LHCN-M2 (cell line): ENCODE measurements at regions not wholly inside any gene's neighbourhood (a gene's known extent, or its start where the extent isn't known, plus 50 kb on each side); places are given as distances from the start of the nearest gene placed in this dataset.
A peak's percentile ranks its signal among the peaks of the same experiment; 100 is the strongest.
"Not testable (repeated sequence)": the region's sequence is repeated elsewhere in the genome, so short reads cannot be mapped to it uniquely, and the experiment has no call there.

Source experiments
- DNase-seq: peaks from one replicate; pipeline ENCODE4 v3.0.0-alpha.2; 2012; ENCODE audit warnings: low read depth

- DNase-seq, result no peak
These were observed 139.8 kb upstream of the UBE2E3 start for GRCh38 chr2:180840641-180841040.

DNA sequence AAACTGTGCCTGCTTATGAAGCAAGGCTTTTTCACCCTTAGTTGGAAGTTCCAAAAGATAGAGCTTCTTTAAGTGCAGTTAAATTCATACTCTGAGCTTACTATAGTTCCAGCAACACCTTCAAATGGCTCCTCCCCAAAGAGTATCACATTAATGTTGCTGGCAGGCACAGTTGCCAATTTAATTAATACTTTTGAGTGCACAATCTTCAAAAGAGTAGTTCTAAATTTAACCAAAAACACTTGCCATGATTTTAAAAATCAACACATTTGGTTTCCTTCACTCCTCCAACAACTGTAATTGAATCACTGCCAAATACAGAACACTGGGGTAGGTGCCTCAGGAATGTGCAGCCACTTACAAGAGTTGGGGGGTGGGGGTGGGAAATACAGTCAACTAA, 150.6 kb upstream of the UBE2E3 start:
- DNase-seq, result no peak

DNA sequence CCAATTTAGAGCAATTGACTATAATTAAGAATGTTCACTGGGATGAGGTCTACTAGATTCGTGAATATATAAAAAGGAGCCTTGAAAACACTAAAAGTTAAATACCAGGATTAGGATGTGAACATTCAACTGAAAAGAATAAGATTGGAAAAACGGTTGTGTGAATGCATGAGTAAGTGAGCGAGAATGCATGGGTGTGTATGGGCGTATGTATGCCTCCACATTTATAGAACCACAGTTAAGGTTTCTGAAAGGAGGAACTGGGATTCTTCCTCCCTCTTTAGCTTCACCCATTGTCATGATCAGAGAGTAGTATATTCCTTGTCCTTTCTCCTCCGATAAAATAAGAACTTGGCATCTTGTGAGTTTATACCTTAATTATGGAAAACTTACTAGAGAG, 151.1 kb upstream of the UBE2E3 start:
- DNase-seq, result peak; percentile 19

DNA sequence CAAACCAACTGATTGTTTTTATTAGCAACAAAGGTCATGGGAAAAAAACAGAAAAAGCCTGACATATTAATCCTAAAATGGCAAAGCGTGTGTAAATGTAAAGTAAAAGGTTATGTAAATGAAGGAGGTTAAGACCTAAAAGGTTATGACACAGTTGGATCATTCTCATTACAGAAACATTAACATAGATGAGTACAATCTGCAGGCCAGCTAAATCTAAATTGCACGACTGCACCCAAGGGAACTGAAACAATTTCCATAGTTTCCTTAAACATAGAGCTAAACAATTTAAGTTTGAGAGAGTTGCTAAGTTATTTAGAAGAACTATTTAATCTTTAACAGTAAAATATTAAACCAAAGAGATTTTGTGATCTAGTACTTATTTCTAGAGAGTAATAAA, 151.6 kb upstream of the UBE2E3 start:
- no peak for DNase-seq

- peak; percentile 88 for DNase-seq
These were observed 156.8 kb upstream of the UBE2E3 start for GRCh38 chr2:180823546-180824141.

DNA sequence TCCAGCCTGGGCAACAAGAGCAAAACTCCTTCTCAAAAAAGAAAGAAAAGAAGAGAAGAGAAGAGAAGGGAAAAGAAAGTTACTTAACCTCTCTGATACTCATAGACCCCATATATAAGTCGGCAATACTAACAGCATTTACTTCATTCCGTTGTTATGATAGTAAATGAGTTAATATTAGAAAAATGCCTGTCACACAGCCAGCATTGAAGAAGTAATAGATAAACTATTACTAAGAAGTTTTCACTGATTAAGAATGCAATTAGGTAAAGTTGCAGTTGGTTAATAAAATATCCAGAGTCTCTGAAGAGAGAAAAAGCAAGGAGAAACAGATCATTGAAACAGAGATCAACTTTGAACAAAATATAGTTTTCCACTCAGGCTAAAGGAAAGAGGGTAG, 161.3 kb upstream of the UBE2E3 start:
- no peak for DNase-seq

DNA sequence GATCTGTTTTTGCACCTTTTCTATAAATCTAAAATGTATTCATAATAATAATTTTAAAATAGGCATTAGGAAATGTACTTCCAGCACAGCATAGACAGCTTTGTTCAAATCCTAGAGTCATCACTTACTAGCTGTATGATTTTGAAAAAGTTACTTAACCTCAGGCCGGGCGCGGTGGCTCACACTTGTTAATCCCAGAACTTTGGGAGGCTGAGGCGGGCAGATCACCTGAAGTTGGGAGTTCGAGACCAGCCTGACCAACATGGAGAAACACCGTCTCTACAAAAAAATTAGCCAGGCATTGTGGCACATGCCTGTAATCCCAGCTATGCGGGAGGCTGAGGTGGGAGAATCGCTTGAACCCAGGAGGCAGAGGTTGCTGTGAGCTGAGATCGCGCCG, 161.7 kb upstream of the UBE2E3 start:
- DNase-seq, result not testable (repeated sequence)

DNA sequence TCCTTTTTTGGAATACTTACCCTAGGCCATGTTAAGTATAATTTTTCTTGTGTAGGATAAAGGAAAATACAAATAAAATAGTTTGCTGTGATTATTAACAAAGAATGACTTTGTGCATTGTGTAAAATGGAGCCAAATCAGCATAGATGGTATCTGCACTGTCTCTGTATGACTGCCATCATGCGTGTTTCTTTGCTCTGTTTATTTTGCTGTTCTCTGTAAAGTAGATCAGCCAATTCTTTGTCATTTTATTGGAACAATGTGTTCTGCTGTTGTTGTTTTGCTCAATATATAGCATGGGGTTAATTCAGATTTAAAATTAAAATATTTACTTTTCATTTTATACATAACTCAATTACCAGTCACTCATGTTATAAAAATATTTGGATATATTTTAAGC, 181.3 kb upstream of the UBE2E3 start:
- DNase-seq, result no peak

DNA sequence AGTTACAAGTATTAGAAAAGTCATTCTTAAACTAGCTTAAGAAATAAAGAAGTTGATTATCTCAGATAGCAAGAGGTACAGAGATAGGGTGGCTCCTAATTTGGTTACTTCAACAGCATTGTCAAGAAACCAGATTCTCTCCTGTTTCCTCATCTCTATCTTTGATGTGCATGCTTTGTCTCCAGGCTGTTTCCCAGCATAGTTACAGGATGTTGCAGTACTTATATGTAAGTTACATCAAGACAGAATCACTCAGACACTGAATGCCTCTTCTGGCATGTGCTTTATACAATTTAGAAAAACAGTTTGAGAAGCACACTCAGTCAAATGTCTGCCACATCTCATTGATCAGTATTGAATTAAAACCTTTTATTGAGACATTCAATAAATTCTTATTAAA, 189.5 kb upstream of the UBE2E3 start:
- DNase-seq, result no peak

- no peak for DNase-seq
These were observed 193.1 kb upstream of the UBE2E3 start for GRCh38 chr2:180787330-180787729.

- DNase-seq, result no peak
These were observed 199.1 kb upstream of the UBE2E3 start for GRCh38 chr2:180781276-180781675.

DNA sequence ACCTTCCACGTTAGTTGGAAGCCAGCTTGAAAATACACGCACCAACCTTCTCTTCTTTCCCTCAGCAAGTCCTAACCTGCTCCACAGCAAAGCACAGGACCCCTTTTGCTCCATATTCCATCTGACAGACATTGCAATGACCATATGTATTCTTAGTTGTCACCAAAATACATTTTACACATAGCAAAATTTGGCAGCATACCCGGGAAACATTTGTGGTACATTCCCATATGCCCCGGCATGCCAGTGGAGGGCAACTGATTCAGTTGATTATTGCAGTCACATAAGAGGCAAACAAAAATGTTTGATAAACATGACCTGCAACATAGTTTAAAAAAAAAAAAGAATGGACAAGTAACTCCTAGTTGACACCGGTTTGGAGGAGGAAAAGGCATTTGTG, 202.1 kb upstream of the UBE2E3 start:
- no peak for DNase-seq

GRCh38 chr2:180776921-180777320, 203.5 kb upstream of the UBE2E3 start:
- DNase-seq, result no peak

DNA sequence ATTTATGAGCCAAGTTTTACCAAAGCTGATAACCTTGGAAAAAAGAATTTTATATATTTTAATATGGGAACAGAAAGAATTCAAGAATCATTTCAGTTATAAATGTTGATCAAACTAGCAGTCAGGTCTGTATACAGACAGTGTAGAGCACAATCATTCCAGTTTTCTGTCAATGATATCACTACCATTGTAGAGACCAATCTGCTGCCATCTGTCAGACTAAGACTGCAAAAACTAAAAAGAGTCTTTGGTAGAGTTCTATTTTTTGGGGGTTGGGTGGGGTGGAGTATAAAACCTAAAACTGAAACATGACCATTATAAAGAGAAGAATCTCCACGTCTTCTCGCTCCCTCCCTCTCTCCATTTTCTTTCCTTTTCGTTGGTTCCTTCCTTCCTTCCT, 204.7 kb upstream of the UBE2E3 start:
- DNase-seq, result no peak

DNA sequence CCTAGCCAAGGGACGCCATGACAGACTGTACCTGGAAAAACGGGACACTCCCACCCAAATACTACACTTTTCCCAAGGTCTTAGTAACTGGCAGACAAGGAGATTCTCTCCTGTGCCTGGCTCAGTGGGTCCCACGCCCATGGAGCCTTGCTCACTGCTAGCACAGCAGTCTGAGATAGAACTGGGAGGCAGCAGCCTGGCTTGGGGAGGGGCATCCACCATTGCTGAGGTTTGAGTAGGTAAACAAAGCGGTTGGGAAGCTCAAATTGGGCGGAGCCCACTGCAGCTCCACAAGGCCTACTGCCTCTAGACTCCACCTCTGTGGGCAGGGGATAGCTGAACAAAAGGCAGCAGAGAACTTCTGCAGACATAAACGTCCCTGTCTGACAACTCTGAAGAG, 215.1 kb upstream of the UBE2E3 start:
- not testable (repeated sequence) for DNase-seq

- DNase-seq, result no peak
These were observed 217.0 kb upstream of the UBE2E3 start for GRCh38 chr2:180763263-180763989.

- peak; percentile 61 for DNase-seq
These were observed 219.2 kb upstream of the UBE2E3 start for GRCh38 chr2:180761224-180761623.

DNA sequence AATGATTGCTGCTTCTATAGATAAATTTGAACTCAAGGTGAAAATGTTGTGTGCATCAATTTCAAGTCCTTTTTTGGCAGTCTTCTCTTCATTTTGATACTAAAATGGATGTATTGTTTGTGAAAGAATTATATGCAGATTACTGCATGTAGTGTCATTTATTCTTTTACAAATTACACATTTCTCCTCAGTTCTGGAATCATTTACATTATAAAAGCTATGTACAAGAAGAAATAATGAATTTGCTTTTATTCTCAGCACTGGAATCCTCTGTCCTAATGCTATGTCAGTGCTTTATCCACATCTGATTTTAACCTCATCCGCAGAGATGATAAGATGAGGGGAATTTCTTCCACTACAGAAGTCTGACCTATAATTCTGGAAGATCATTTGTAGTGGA, 220.8 kb upstream of the UBE2E3 start:
- no peak for DNase-seq

DNA sequence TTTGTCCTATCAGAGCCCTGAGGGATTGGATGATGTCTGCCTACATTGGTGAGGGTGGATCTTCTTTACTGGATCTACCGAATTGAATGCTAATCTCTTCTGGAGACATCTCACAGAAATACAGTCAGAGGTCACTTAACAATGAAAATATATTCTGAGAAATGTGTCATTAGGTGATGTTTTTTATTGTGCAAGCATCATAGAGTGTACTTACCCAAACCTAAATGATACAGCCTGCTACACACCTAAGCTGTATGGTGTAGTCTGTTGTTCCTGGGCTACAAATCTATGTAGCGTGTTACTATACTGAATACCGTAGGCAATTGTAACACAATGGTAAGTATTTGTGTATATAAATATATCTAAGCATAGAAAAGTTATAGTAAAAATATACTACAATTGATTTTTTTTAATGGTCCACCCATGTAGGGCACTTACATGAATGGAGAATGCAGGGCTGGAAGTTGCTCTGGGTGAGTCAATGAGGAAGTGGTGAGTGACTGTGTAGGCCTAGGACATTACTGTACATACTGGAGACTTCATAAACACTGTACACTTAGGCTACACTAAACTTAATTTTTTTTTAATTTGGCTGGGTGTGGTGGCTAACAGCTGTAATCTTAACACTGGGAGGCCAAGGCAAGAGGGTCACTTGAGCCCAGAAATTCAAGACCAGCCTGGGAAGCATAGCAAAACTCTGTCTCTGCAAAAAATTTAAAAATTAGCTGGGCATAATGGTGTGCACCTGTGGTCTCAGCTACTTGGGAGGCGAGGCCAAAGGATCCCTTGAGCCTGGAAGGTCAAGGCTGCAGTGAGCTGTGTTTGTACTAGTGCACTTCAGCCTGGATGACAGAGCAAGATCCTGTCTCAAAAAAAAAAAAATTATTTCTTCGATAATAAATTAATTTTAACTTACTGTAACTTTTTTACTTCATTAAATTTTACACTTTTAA, 226.3 kb upstream of the UBE2E3 start:
- peak; percentile 86 for DNase-seq

DNA sequence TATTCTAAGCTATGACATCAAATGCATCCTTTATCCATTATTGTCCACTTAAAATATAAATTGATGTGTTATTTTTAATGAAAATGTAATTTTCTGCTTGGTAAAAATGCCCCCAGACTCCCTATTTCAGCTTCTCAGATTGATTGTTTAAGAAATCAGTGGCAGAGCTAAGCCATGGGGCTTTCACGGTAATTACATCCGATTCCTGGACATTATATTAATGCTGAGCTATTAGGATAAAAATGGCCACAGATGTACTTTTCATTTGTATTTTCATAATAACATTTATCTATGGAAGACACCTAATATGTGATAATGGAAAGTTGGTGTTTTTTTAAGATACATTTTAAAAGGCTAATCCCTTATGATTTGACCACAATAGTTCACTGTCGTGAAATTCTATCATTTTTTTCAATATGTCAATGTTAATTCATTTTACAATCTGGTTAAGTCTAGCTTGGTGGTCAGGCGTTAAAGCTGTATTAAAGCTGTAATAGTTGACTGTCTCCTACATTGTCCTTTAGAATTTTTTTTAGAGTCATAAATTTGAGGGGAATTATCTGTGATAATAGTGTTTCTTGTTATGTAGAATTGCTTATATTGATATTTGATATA, 229.0 kb upstream of the UBE2E3 start:
- no peak for DNase-seq

- DNase-seq, result peak; percentile 65
These were observed 232.7 kb upstream of the UBE2E3 start for GRCh38 chr2:180747728-180748127.

DNA sequence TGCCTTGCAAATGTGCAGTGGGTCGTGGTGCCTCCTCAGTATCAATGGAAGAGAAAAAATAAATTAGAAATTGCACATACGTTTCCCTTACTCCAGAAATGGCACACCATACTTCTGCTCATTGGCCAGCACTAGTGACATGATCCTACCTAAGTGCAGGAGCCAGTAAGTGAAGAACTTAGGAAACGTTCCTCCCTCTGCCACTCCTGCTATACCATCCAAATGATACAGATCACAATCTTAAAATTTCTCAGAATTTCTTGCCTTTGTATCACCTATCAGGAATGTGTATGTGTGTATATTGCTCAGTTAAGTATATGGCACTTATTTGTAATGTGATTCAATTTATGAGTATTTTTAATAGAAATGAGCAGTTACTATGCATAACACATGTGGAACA, 237.0 kb upstream of the UBE2E3 start:
- DNase-seq, result no peak
